Endometrium (tissue), 2 donors: ENCODE measurements at regions not wholly inside any gene's neighbourhood (a gene's known extent, or its start where the extent isn't known, plus 50 kb on each side); places are given as distances from the start of the nearest gene placed in this dataset.
"Not testable (repeated sequence)": the region's sequence is repeated elsewhere in the genome, so short reads cannot be mapped to it uniquely, and the experiment has no call there.

ENCODE experiments used
- FAIRE-seq: peaks from 2 replicates; lab custom pipeline; 2012; peaks lifted over from hg19 to GRCh38; lab: Jason Lieb, UNC
- donor health status: control.
- donor health status: control.

DNA sequence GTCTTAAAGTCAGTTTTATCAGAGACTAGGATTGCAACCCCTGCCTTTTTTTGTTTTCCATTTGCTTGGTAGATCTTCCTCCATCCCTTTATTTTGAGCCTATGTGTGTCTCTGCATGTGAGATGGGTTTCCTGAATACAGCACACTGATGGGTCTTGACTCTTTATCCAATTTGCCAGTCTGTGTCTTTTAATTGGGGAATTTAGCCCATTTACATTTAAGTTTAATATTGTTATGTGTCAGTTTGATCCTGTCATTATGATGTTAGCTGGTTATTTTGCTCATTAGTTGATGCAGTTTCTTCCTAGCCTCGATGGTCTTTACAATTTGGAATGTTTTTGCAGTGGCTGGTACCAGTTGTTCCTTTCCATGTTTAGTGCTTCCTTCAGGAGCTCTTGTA is 93.3 kb upstream of the GALNT18 start:
- FAIRE-seq = not testable (repeated sequence)

DNA sequence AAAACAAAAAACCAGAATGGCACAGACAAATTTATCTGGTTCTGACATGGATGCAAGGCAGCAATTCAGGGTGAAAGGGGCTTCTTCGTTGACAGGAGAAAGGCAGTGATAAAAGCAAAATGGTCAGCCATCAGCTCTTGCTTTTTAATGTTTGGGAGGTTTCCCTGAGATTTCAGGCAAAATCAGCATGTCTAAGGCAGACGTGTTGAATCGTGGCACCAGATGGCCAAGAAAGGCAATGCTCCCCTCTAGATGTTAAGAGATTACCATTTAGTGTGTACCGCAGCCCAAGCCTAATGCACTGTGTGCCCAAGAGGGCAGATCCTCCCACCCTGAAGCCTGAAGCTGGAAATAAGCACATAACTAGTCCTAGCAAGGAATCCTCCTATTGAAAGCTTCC is 88.8 kb upstream of the GALNT18 start:
- no peak for FAIRE-seq

DNA sequence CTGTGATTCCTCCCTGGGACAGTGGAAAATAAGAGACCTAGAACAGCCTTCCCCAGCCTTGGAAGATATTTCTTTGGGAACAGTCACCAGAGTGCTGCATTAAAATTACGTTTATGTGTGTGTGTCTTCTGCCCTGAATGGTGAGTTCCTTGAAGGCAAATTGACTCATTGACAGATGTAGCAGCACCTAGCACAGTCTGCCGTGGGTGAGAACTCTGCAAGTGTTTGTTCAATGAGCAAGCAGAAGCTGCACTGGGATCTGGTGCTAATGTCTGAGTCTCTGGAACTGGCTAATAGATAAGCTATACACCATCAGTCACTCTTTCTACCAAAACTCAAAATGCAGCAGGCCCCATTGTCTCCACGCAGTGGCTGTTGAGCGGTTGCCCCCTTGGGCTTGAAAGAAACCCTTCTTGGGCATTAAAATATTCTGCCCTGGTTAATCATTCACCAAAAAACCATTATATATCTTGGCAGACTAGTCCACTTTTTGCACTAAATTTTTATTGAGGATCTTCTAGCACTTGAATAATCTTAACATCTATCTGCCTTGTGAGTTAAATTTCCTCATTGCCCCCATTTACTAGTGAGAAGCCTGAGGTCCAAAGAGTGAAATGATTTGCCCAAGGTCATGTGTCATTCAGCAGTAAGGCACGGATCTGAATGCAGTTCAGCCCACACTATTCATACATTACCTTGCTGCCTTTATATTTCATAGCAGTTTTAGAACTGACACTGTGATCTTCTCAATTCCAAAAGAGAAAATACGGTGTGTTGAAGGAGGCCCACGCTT is 87.8 kb upstream of the GALNT18 start:
- FAIRE-seq = no peak

DNA sequence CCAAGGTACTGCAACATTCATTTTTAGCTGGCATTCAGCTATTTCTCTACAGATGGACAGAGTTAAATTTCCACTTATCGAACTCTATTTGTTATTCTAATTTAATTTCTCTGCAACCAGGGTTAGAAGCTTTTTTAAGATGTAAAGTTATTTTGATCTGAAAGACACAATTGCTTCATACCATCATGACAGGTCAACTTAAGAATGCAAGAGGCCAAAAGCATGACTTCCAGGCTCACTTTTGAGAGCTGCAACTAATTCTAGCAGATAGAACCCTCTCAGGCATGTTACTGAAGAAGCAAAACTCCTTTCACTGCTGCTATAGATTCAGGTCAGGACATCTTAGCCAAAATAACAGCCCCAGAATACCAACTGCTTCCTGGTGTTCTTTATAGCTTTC is 86.5 kb upstream of the GALNT18 start:
- no peak for FAIRE-seq

DNA sequence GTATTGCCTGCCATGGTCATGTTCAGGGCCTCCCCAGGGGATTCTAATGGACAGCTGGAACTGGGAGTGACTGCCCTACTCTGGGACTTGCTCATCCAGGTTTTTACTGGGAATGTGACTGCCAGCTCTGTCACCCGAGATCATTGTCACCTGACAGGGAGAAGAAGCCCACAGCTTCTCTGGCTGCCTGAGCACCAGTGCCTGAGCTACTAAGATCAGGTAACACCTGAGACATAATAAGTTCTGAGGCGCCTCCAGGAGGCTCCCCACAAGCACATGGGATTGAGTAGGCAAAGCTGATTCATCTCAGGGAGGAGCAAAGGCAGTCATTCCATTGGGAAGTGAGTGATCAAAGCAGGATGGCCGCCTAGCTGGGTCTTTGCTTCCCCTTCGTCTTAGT is 84.2 kb upstream of the GALNT18 start:
- FAIRE-seq = no peak

DNA sequence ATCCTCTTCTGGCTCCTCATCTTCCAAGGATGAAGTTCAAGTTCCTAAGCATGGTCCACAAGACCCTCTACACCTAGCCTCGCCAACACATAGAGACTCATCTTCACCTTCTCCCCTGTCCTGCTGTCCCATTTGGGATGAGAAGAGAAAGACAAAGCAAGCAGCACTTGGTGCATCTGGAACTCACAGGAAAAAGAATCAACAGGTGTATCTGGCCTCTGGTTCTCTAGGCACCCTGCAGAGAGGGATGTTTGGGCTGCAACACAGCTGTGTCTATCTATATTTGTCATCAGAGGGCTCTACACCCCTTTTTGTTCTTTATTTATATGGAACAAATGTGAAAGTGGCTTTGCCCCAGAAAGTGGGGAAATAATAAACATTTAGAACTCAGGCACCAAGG is 82.1 kb upstream of the GALNT18 start:
- FAIRE-seq = no peak

DNA sequence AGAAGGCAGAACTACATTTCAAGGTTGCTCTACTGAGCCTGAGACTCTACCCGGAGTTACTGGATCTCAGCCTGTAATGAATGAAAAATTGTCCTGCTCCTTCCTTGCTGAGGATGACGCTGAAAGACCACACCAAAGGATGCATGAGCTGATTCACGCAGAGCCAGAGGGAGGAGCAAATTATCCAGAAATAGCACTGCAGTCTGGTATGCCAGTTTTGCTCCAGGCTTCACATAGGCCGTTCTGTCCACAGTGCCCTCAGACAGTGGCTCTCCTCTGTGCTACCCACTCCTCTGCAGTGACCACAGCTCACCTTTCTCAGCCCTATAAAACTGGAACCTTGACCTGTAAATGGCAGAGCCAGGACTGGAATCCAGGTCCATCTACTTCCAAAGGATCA is 79.3 kb upstream of the GALNT18 start:
- no peak for FAIRE-seq

DNA sequence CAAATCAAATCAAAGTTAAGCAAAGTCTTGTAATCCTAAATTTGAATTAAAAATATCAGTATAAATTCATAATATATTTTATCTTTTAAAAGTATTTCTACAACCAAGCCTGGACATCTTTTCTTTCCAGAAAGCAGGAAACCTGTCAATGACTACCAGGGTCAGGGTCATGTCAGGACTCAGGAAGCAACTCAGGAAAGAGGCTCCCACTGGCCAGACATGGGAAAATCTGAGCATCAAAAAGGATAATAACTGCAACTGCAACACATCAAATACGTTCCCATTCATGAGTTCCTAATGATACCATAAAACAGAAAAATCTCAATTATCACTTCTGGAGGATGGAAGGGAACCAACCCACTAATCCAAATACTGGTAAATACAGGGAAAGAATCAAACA is 76.0 kb upstream of the GALNT18 start:
- no peak for FAIRE-seq

DNA sequence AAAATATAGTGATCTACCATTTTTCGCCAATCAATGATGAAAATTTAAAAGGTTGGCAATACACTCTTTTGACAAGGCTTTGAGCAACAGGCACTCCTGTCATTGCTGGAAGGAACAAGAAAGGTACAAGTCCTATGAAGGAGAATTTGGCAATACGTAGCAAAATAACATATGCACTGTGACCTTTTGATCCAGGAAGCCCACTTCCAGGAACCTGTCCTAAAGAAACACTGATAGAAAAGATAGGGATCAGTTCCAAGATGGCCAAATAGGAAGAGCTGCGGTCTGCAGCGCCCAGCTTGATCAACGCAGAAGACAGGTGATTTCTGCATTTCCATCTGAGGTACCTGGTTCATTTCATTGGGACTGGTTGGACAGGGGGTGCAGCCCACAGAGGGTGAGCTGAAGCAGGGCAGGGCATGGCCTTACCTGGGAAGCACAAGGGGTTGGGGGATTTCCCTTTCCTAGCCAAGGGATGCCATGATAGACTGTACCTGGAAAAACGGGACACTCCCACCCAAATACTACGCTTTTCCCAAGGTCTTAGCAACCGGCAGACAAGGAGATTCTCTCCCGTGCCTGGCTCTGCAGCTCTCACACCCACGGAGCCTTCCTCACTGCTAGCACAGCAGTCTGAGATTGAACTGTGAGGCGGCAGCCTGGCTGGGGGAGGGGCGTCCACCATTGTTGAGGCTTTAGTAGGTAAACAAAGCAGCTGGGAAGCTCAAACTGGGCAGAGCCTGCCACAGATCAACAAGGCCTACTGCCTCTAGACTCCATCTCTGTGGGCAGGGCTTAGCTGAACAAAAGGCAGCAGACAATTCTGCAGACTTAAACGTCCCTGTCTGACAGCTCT is 69.7 kb upstream of the GALNT18 start:
- no peak for FAIRE-seq

DNA sequence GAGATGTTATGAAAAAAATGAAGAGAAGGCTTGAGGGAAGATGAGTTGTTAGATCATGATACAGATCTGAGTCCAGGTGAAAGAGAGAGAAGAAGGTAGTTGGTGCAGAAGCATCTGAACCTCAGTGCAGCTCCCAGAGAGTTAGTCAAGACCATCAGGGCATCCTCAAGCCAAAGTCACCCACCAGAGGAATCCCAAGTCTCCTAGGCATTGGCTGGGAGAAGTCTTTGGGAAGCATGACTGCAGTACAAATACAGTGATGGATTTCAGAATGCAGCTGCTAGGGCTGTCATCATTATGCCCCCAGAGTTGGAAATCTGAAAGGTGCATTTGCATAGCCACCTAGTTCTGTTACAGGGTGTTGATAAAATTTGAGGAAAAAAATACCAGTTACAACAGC is 59.7 kb upstream of the GALNT18 start:
- no peak for FAIRE-seq

DNA sequence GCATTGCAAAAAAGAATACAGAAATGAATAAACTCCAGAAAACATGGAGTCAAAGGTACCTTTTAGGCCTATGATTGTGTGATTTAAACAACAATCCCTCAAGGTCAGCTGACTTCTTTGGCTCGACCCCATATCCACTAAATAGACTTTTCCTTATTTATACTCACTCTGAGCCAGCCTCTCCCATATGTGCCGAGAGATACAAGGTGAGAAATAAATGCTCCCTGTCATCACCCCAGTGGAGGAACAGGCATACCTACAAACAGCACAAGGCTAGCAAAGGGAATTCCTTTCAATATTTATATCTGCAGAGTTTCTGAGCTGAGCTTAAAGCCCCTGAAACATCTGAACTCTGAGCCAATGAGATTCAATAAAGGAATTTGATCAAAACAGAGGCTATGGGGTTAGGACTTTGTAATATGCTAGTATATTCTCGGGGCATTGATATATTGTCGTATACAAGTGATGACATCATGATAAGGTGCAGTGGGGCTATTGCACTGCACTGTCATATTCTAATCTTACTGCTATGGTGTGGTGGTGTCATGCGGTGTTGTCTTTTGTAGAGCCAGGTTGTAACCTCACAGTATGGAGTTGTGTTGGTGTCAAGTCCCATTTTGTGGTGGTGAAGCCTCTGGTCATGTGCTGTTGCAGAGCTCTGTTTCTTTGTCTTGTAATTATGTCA is 56.0 kb upstream of the GALNT18 start:
- no peak for FAIRE-seq

DNA sequence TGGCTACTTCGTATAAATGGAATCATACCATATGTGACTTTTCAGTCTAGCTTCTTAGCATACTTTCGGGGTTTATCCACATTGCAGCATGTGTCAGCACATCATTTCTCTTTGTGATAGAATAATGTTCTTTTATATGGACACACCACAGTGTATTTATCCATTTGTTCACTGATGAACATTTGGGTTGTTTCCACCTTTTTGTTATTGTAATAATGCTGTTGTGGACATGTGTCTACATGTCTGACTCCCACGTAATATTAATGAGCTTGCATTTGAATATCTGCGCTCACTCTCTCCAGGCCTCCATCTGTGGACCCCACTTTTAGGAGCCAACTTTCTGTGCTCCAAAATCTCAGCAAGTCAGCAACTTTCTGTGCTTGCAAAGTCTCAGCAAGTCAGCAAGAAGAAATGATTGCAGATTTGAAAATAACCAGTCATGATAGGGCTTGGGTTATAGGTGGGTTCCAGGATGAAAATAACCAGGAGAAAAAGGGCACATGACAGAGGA is 53.9 kb upstream of the GALNT18 start:
- no peak for FAIRE-seq

DNA sequence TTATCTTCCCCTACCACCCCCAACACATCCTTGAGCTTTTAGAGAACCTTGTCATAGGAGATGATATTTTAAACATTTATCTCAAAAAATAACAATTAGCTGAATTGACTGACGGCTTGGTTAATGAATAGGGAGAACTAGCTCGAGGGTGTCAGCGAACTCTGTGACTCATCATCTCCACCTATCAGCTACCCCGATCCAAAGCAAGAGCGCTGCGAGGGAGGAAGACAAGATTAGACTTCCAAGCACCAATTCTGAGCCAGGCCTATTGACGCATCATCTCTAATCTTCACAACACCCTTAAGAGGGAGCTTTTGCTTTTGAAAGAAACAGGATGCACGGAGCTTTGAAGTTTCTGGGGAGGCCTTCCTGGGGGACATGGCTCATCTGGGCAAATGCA is 51.0 kb upstream of the GALNT18 start:
- no peak for FAIRE-seq

DNA sequence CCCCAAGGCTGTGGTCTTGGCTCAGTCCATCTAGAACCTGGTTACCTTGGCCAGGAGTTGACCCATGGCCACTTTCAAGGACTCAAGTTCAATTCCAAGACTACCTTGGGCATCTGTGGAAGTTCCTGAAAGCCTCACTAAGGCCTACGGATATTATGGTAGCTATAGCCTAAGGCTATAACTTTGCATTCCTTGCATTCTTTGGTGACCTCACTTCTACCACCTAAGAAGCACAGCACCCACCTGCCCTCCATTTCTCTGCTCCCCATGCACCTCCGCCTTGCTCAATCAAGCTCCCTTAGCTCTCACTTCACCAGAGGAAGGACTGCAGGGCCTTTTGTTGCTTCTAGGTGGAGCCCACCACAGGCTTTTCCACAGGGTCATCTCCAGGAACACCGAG is 50.3 kb upstream of the GALNT18 start:
- no peak for FAIRE-seq
